GM18502 (cell line): ENCODE measurements at regions not wholly inside any gene's neighbourhood (a gene's known extent, or its start where the extent isn't known, plus 50 kb on each side); places are given as distances from the start of the nearest gene placed in this dataset.

Experiments used
- ATAC-seq: cut with Tn5 transposase; IDR thresholded peaks from one replicate; pipeline ENCODE4 v1.9.1; 2021; ENCODE audit warnings: mild to moderate bottlenecking; ENCODE audit not compliant: unreplicated experiment, poor library complexity

DNA sequence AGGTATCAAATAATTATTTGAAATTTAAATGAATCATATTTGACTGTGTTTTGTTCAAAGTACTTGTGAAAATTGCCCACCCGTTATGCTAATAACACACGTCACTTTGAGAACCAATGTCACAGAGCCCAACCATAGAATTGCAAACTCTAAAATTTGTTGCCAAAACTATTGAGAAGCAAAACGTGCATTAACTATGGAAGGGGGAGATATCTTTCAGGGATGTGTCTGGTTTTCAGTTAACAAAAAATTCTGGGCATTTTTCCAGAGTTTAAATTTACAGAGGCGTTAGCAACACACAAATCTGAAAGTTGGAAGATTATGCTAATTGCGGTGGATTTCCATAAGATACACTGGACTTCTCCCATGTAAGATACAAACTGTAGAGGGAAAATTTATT is 371.8 kb upstream of the E2F7 start:
- ATAC-seq: no peak

DNA sequence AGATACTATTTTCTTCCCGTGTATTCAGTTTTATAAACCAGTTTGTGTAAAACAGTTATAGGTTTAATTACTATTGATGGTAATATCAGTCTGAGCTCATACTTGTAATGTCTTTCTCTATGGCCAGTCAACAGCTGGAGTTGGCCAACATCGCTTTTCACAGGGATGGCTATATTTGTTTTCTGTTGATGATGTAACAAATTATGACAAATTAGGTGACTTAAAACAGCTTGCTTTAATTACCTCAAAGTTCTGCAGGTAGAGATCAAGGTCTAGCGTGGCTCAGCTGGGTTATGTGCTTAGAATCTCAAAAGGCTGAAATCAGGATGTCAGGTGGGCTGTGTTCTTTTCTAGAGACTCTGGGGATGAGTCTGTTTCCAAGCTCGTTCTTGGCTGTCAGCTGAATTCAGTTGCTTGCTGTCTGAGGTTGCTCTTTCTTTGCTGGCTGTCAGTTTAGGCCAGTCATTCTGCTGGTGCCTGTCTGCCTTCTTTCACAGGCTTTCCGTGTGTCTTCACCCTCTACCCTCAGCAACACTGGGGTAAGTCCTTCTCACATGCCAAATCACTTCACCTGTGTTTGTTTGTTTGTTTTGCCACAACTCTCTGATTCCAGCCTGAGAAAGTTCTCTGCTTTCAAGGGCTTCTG is 370.2 kb upstream of the E2F7 start:
- no peak for ATAC-seq

DNA sequence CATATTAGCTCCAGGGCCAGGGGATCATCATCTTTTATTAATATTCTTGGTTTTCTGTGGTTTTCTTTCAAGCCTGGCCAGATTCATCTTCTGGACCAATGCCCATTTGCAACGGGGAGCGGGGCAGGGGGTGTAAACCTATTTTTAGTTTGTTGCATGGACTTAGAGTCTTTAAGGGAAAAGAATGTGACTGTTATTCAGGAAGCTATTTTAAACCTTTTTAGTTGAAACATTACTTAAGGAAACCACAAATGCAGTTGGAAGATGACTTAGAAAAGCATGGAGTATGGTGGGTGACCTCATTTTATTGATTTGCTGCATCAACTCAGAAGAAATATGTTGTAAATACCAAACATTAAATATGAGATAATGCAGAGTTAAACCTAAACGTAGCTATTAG is 368.4 kb upstream of the E2F7 start:
- ATAC-seq: no peak

DNA sequence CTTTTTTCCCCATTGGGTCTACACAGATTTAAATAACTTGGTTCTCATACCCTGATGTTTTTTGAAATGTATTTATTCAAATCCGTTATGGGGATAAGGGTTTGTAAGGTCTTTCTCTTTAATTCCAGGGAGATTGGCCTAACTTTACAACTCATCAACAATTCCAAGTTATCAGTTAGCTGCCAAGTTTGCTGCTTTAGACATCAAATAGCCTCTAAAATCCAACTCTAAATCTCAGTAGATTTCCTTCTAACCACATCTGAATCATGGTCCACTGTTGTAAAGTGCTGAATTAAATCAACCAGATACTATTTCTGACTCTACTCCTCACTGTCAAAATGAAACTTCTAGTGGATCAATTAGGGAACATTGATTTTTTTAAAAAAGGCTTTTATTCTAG is 364.1 kb upstream of the E2F7 start:
- ATAC-seq: no peak

- no peak for ATAC-seq
Observed at GRCh38 chr12:77421152-77421551, 355.8 kb upstream of the E2F7 start.

GRCh38 chr12:77409551-77409950 is 344.2 kb upstream of the E2F7 start:
- no peak for ATAC-seq

DNA sequence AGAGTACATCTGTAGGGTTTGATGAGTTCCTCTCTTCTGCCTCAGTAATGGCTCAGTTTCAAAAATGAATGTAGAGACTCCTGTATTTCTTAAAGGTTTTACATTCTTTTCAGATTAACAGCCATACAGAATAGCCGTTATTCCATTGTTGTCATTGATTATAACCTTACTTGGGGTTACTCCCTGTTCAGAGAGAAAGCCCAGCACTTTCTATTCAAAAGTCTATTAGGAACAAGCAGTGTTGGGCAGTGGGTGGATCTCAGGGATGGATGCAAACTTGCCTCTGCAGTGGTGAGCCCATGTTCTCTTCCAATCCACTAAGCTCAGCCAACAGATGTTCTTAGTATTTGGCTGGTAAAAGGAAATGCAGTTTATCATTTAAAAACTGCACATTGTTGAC is 342.6 kb upstream of the E2F7 start:
- no peak for ATAC-seq

DNA sequence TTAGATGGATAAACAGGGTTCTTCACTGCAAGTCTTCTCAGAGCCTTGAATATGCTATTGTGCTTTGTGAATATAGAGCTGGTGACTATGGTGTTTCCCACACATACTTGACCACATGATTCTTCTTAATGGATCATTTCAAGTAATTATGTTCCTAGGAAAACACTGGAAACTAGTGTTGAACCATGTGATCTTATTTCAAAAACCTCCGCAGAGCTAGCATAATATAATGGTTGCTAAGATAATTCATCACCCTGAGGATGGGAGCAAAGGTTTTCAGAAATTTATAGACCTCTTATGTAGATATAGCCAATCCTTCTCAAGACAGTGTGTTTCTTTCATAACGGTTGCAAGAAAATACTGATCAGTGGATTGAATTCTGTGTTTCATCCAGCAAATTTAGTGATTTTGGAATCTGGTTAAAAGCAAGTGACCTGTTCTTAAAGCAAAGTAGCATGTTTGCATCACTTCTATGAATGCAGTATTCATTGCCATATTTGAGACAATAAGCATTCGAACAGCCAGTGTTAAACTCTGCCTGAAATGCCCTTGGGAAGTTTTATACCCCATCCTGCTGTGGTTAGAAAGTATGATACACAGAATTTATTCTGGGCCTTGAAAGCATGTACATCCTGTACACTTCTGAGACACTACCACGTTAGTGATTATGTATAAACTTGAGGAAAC is 341.0 kb upstream of the E2F7 start:
- ATAC-seq: no peak

DNA sequence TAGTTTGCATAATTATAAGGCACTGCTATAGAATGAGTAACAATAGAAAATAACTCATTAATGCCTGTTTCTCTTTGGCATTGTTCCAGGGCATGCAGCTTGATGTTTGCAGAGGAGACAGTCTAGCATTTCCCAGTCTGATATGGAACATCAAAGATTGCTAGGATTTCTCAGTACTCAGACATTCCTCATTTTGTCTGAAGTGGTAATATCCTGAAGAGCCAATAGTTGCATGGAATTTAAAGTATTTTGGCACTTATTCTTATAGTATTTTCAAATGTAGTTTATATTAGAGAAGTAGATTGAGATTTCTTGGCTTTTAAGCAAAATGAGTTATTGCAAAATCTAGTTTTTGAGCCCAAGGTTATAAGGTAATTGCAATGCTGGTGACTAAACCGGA is 337.3 kb upstream of the E2F7 start:
- ATAC-seq: no peak

DNA sequence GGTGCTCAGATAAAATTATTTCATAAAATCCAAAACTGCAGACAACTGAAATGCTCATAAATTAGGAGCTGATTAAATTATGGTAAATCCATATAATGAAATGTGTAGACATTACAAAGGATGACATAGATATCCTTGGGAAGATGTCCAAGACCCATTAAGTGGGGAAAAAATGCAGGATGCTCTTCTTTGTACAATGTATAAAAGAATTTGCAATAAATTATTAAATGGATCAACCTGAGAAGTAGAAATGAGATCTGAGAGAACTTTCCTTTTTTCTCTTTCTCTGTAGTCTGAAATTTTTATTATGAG is 336.4 kb upstream of the E2F7 start:
- ATAC-seq: no peak

DNA sequence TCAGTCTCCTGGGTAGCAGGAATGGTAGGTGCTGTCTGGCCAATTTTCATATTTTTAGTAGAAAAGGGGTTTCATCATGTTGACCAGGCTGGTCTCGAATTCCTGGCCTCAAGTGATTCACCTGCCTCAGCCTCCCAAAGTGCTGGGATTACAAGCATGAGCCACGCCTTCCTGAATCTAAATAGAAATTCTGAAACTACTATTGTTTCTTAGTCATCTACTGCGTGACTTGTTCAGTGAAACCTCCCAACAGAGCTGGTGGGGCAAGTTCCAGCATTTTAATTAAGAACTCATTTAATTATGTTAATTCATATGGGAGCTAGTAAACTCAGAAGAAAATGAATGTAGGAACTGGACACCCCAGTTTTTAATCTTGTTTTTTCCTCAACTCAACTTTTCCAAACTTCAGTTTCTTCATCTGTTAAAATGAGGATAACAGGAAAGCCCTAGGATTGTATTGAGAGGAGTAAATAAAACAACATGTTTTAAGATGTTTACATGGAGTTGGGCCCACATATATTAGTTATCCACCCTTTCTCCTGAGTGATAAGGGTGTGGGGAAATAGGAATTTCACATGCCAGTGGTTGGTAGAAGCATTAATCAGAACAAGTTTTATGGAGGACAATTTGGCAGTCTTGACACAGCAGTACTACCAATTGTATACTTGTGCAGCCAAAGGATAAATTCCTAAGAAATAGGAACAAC is 335.8 kb upstream of the E2F7 start:
- ATAC-seq: no peak

GRCh38 chr12:77392467-77393088 is 327.2 kb upstream of the E2F7 start:
- no peak for ATAC-seq

DNA sequence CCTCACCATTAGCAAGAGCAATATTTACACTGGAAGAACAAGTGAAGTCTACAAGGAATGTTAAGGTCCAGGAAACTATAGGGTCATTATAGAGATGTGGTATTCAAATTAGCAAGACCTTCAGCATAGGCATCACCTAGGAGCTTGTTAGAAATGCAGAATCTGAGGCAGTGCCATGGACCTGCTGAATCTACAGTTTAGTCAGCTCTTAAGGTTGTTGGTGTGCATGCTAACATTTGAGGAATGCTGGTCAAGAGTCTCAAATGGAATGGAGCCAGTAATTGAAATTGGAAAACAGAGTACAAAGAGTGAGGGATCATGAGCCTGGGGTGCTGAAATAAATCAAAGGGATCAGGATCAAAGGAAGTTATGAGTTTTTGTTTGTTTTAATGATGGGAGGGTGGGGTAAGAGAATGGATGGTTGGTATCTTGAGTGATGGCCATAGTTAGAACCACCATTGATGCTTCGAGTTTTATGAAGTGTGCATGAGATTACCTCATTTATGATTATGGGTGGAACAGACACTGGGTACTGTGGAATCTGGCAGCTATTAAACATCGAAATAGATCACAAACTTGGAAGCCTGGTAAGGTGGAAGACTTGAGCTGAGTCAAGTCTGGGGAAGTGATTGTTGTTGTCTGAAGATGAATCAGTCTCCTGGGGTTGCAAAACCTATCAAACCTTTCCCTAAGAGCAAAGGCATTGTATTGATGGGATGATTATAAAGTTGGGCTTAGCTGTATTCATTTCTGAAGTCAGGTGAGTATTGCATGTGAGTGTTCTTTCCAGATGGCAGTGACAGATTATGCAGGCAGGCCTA is 323.3 kb upstream of the E2F7 start:
- ATAC-seq: no peak

GRCh38 chr12:77387671-77388070 is 322.3 kb upstream of the E2F7 start:
- ATAC-seq: no peak

DNA sequence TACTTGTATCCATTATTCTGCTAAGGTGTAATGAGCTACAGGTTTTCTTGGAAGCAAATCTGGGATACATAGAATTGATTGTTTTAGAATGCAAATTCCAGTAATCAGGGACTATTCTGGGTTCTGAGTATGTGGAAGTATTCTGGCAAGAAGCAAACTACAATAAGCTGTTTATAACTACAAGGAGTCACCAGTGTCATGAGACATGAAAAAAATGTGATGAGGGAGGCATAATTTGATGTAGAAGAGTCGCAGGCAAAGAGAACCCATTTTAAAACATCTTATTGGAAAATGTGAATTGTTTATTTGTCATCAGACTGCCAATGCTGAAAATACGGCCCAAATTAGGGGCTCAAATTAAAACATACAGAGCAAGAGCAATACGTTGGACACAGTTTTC is 321.8 kb upstream of the E2F7 start:
- ATAC-seq: no peak

DNA sequence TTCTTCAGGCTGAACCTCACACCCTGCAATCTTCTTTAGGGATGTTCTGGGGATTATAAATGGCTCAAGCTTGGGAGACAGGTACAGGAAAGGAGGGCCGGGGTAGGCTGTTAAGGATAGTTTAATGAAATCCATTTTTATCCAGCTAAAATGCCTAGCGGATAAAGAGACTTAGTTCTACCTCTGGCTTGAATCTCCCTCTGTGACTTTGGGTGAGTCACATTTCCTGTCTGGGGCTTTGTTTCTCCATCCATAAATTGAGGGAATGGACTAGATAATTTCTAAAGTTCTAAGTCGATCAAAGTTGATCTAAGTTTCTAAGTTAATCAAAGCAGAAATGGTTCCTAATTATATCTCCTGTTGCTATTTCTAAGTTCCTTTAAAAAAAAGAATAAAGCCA is 319.6 kb upstream of the E2F7 start:
- ATAC-seq: no peak

GRCh38 chr12:77382096-77382742 is 316.9 kb upstream of the E2F7 start:
- no peak for ATAC-seq

- ATAC-seq: no peak
Observed at GRCh38 chr12:77377622-77378021, 312.3 kb upstream of the E2F7 start.

DNA sequence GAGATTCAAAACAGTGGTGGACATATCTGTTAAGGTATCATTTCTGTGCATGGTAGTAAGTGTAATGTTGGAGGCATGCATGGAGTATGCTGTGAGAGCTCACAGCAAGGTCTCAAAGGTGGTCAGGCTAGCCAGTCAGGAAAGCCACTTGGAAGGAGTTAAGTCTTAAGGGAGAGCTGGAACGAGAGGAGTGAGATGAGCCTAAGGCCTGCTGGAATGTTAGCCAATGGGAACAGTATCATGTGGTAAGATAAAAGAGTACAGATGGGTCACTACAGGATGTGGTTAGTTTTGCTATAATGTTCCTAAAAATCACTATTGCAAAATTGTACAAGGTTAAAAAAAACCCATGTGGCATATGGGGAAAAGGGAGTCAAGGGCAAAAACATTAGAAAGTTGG is 311.7 kb upstream of the E2F7 start:
- ATAC-seq: no peak

DNA sequence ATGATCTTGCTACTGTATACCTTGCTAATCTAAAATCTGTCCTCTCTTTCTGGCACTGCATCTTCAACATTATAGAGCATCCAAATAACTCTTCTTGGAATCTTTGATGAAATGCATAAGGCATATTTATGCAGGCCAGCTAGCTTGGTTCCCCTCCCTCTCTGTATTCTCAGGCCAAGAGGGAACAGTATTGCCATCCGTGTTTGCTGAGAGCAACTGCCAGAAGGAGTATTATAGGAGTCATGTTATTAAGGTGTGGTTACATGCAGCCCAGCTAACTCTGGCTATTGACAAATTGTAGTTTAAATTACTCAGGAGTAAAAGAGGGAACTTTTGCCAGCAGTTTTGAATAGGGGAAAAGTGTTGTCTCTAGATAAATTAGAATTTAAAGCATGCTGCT is 309.3 kb upstream of the E2F7 start:
- ATAC-seq: no peak
